Tibial nerve (tissue), 4 donors: ENCODE measurements at regions not wholly inside any gene's neighbourhood (a gene's known extent, or its start where the extent isn't known, plus 50 kb on each side); places are given as distances from the start of the nearest gene placed in this dataset.
"Not testable (repeated sequence)": the region's sequence is repeated elsewhere in the genome, so short reads cannot be mapped to it uniquely, and the experiment has no call there.

Source experiments
- DNase-seq, 2 donors: peaks; one replicate each; pipeline ENCODE4 v3.0.0-alpha.2; 2019; ENCODE audit warnings: low spot score in 2 of 2
- H3K27ac ChIP-seq, 4 donors: fragments of 200-600 bp; sonication (generic) in 3 of 4; one replicate each; pipeline ENCODE4 v1.5.1; 2017 to 2019; ENCODE audit warnings: mild to moderate bottlenecking in 1 of 4
- H3K27me3 ChIP-seq, 2 donors: fragments of 200-600 bp; sonication (generic) in 1 of 2; one replicate each; pipeline versions ENCODE4 v1.5.1 to v1.6.0; 2017 to 2019
- H3K36me3 ChIP-seq, 3 donors: fragments of 200-600 bp; sonication (generic); one replicate each; pipeline ENCODE4 v1.5.1; 2018 to 2019
- H3K4me1 ChIP-seq, 4 donors: fragments of 200-600 bp; sonication (generic) in 3 of 4; one replicate each; pipeline ENCODE4 v1.5.1; 2017 to 2019
- H3K4me3 ChIP-seq, 4 donors: fragments of 200-600 bp; sonication (generic) in 3 of 4; one replicate each; pipeline ENCODE4 v1.5.1; 2017 to 2019; ENCODE audit warnings: mild to moderate bottlenecking in 1 of 4, moderate library complexity in 1 of 4
- H3K9me3 ChIP-seq, 4 donors: fragments of 200-600 bp; sonication (generic) in 3 of 4; one replicate each; pipeline ENCODE4 v1.5.1; 2017 to 2019
- EP300 ChIP-seq, 2 donors: sonication (generic); formaldehyde crosslinking; IDR thresholded peaks; one replicate each; pipeline ENCODE4 v1.6.1; 2017; ENCODE audit warnings: antibody characterized with exemption in 2 of 2, mild to moderate bottlenecking in 1 of 2
- POLR2A ChIP-seq, 2 donors: fragments of 450-650 bp; IDR thresholded peaks; one replicate each; pipeline ENCODE4 v1.6.1; 2017; ENCODE audit warnings: antibody characterized with exemption in 2 of 2, mild to moderate bottlenecking in 2 of 2, moderate library complexity in 2 of 2
- WGBS, 2 donors: methylation state at CpG; one replicate each; pipeline ENCODE4 v1.1.5; 2018; 5-methylcytosine and 5-hydroxymethylcytosine counted together
- TF ChIP-seq, protein P1 (sequence below), 5 experiments: fragments of 200-600 bp in 3 of 5; fragments of 450-650 bp in 2 of 5; sonication (generic) in 3 of 5; IDR thresholded peaks; one replicate each; pipeline ENCODE4 v1.5.1; 2016 to 2019; ENCODE audit warnings: antibody characterized with exemption in 5 of 5, mild to moderate bottlenecking in 3 of 5, moderate library complexity in 2 of 5

DNA sequence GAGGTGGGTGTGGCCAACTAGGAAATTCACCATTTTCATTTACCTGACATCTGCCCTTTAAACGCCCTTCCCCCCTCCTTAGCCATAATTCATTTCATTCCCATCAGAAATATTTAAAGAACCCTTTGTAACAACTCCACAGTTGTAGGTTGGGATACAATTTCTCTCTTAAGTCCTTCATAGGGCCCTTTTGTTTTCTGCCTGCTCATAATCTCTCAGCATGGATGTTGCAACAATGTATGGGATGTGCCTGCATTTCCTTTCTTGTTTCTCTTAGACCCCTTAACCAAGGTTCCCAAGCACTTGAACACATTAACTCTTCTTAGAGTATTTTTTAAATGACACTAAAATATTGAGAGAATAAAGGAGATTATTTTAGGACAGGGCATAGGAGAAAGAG, 51.7 kb upstream of the MYO10 start:
- Histone ChIP-seq H3K4me1 (peaks cover 0 to 3% (median 0%) of the 10 kb centered on the region in 4 donors), H3K27me3 (no peaks in the 10 kb centered on the region), H3K27ac (no peak overlapping the region), H3K4me3 (no peak overlapping the region), H3K36me3 (no peaks in the 10 kb centered on the region), H3K9me3 (no peaks in the 10 kb centered on the region)
- no peak for DNase-seq
- WGBS, 2 donors, result 52 to 59% methylated on average over 1 of the region's 1 CpG
- TF ChIP-seq, protein P1, sequence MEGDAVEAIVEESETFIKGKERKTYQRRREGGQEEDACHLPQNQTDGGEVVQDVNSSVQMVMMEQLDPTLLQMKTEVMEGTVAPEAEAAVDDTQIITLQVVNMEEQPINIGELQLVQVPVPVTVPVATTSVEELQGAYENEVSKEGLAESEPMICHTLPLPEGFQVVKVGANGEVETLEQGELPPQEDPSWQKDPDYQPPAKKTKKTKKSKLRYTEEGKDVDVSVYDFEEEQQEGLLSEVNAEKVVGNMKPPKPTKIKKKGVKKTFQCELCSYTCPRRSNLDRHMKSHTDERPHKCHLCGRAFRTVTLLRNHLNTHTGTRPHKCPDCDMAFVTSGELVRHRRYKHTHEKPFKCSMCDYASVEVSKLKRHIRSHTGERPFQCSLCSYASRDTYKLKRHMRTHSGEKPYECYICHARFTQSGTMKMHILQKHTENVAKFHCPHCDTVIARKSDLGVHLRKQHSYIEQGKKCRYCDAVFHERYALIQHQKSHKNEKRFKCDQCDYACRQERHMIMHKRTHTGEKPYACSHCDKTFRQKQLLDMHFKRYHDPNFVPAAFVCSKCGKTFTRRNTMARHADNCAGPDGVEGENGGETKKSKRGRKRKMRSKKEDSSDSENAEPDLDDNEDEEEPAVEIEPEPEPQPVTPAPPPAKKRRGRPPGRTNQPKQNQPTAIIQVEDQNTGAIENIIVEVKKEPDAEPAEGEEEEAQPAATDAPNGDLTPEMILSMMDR (IDR thresholded peaks at IDR 0.05), result no peak
- TF ChIP-seq POLR2A (IDR thresholded peaks at IDR 0.05), result no peak

DNA sequence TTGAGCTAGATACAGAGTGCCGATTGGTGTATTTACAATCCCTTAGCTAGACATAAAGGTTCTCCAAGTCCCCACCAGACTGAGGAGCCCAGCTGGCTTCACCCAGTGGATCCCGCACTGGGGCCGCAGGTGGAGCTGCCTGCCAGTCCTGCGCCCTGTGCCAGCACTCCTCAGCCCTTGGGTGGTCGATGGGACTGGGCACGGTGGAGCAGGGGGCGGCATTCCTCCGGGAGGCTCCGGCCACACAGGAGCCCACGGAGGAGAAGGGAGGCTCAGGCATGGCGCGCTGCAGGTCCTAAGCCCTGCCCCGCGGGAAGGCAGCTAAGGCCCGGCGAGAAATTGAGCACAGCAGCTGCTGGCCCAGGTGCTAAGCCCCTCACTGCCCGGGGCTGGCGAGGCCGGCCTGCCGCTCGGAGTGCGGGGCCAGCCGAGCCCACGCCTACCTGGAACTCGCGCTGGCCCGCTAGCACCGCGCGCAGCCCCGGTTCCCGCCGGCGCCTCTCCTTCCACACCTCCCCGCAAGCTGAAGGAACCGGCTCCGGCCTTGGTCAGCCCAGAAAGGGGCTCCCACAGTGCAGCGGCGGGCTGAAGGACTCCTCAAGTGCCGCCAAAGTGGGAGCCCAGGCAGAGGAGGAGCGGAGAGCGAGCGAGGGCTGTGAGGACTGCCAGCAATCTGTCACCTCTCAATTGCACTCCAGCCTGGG, 54.9 kb upstream of the MYO10 start:
- not testable (repeated sequence) for H3K9me3 ChIP-seq, H3K27ac ChIP-seq, H3K27me3 ChIP-seq, H3K4me1 ChIP-seq, DNase-seq, H3K36me3 ChIP-seq, H3K4me3 ChIP-seq
- WGBS, 2 donors, result 96 to 97% methylated on average over 23 to 26 of the region's 43 CpGs

DNA sequence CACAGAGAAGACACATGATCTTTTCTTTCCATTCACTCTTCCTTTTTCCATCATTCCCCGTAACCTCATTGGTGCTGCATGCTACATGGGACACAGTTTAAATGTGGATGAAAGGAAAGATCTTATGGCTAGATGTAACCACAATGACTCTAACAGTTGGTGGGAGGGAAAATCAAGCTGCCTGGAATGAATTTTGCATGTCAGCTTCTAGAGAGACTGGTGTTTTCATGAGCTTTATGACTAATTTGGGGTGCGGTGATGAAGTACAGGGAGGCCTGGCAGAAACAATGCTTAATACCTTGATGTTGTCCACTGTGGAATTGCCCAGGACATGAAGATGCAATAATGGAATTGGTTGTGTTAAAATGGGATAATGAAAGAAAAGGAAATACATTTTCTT, 55.9 kb upstream of the MYO10 start:
- no peaks in the 10 kb centered on the region for H3K9me3 ChIP-seq
- 66 to 79% methylated on average over 2 of the region's 2 CpGs for WGBS, 2 donors
- DNase-seq, result no peak
- H3K27ac ChIP-seq, result no peak overlapping the region
- H3K4me1 ChIP-seq, result no peaks in the 10 kb centered on the region
- no peaks in the 10 kb centered on the region for H3K36me3 ChIP-seq
- TF ChIP-seq EP300 (IDR thresholded peaks at IDR 0.05) (no peak), POLR2A (IDR thresholded peaks at IDR 0.05) (no peak)
- TF ChIP-seq, protein P1 (IDR thresholded peaks at IDR 0.05), result no peak
- no peaks in the 10 kb centered on the region for H3K27me3 ChIP-seq
- H3K4me3 ChIP-seq, result no peak overlapping the region

DNA sequence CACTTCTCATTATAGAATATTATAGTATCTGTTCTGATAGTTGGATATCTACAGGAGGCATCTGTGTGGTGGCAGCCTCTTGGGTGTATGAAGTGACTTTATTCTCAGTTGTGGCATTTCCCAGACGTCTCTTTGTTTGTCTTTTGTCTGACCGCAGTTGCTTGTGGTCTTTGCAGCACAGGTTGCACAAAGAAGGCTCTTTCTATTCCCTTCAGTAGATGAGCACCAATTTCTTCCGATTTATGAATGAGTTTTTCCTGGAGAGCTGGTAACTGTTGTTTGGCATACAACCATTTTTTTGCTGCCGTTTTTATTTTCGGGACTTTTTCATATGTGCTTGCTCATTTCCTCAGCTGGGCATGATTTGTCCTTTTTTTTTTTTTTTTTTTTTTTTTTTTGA, 56.4 kb upstream of the MYO10 start:
- H3K27ac ChIP-seq, result no peak overlapping the region
- WGBS, 2 donors, result 39 to 44% methylated on average over 5 of the region's 5 CpGs
- H3K27me3 ChIP-seq, result no peaks in the 10 kb centered on the region
- no peak for DNase-seq
- no peaks in the 10 kb centered on the region for H3K4me1 ChIP-seq
- no peaks in the 10 kb centered on the region for H3K9me3 ChIP-seq
- no peak overlapping the region for H3K4me3 ChIP-seq
- TF ChIP-seq POLR2A (IDR thresholded peaks at IDR 0.05) (no peak), EP300 (IDR thresholded peaks at IDR 0.05) (no peak)
- TF ChIP-seq, protein P1 (IDR thresholded peaks at IDR 0.05), result no peak
- no peaks in the 10 kb centered on the region for H3K36me3 ChIP-seq

DNA sequence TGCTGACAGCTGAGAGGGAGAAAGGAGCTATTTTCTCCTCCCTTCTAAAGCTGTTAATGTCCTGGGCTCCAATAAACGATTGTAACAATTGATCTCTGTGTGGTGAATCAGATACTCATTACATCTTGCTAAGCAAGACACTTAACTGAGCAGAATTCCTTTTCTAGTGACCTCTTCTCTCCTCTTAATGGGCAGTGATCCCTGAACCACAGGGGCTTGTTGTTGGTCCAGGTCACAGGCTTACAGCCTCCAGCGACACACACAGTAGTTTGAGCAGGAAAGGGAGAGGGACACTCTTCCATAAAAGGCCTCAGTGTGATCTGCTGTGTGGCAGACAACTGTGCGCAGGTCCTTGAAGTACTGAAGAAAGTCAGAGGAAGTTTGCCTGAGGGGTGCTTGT, 58.5 kb upstream of the MYO10 start:
- TF ChIP-seq POLR2A (IDR thresholded peaks at IDR 0.05) (no peak), EP300 (IDR thresholded peaks at IDR 0.05) (no peak)
- TF ChIP-seq, protein P1 (IDR thresholded peaks at IDR 0.05), result no peak
- H3K9me3 ChIP-seq, result no peaks in the 10 kb centered on the region
- no peaks in the 10 kb centered on the region for H3K27me3 ChIP-seq
- no peaks in the 10 kb centered on the region for H3K36me3 ChIP-seq
- DNase-seq, result no peak
- no peaks in the 10 kb centered on the region for H3K4me1 ChIP-seq
- H3K4me3 ChIP-seq, result no peak overlapping the region
- H3K27ac ChIP-seq, result peak overlapping the region in 1 of 4 donors; percentile 10
- 50% methylated on average over 3 of the region's 3 CpGs for WGBS, 2 donors

DNA sequence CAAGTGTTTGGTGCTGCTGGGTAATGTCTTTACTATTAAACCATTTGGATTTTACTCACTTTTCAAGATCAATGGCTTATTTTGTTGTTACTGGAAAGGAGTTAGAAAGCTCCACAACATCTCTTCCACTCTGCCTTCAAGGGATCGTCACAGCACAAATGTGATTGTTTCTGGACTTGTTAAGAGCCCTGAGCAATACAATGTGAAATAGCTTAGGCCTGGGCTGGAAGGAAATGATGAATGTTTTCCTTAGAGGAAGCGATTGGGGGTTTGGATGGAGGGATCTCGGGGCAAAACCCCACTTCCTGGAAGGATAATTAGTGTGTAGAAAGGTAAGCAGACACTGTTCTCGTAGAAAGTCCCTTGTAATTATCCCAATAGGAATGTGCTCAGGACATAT, 59.3 kb upstream of the MYO10 start:
- no peak overlapping the region for H3K4me3 ChIP-seq
- 56 to 66% methylated on average over 4 of the region's 4 CpGs for WGBS, 2 donors
- TF ChIP-seq, protein P1 (IDR thresholded peaks at IDR 0.05), result no peak
- no peak for TF ChIP-seq POLR2A (IDR thresholded peaks at IDR 0.05)
- no peaks in the 10 kb centered on the region for H3K27me3 ChIP-seq
- H3K4me1 ChIP-seq, result peaks cover 0 to 5% (median 0%) of the 10 kb centered on the region in 4 donors
- no peaks in the 10 kb centered on the region for H3K9me3 ChIP-seq
- no peaks in the 10 kb centered on the region for H3K36me3 ChIP-seq
- H3K27ac ChIP-seq, result no peak overlapping the region
- no peak for DNase-seq
